ENCODE measurements at regions not wholly inside any gene's neighbourhood (a gene's known extent, or its start where the extent isn't known, plus 50 kb on each side); places are given as distances from the start of the nearest gene placed in this dataset.
"Not testable (repeated sequence)": the region's sequence is repeated elsewhere in the genome, so short reads cannot be mapped to it uniquely, and the experiment has no call there.

DNA sequence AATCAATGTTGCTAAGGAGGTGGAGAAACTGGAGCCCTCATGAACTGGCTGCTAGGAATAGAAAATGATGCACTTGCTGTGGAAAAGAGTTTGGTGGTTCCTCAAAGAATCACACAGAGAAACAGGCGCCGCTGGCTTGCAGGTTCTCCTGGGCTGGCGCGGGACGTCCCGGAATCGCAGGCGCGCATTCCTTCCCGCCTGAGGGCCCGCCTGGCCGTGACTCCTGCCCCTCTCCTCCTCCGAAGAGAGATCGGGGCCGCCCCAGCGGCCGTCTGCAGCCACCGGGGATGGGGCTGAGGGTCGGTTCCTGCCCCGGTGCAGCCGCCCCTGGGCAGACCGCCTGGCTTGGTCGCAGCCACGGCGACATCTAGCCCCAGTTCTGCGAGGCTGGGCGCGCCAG, 284.4 kb downstream of the CWH43 start:
- not testable (repeated sequence) for DNase-seq (ENCODE audit: low read depth)

GRCh38 chr4:49270912-49271311, 284.8 kb downstream of the CWH43 start:
- not testable (repeated sequence) for H3K4me3 ChIP-seq (ENCODE audit: low read length); DNase-seq (ENCODE audit: low read depth)

More for the DNA sequence above, 284.4 kb downstream of the CWH43 start:
- not testable (repeated sequence) for H3K4me3 ChIP-seq (ENCODE audit: low read length)

GRCh38 chr4:49285905-49286304, 299.8 kb downstream of the CWH43 start:
- DNase-seq (ENCODE audit: low read depth); H3K4me3 ChIP-seq (ENCODE audit: low read length): not testable (repeated sequence)

DNA sequence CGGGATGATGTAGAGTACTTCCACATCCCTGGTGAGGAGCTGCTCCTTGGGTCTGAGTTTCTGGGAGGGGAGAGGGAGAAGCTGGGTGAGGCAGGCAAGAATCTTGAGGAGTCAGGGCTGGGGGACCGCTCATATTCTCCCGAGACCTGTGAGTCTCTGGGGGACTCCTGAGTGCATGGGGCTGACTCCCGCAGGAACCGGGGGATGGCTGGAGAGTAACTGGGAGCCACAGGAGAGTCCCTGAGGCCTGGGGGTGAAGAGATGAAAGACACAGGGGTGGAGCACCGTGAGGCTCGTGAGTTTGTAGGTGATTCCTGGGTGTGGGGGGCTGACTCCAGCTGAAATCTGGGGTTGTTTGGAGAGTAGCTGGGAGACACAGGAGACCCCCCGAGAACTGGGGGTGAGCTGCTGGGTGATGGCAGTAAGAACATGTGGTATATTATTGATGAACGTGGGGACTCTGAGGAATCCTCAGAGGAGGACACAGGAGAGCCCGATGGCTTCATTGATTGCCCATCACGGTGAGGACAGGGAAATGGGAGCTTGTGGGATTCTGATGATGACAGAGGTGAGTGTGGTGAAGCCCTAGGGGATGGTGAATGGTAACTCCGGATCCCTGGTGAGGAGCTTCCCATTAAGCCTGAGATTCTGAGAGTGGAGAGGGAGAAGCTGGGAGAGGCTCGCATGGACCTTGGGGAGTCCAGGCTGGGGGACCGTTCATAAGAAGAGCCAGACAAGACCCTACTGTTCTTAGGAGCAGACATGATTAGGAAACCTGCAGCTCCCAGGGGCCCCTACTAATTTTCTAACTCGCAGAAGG, 301.1 kb downstream of the CWH43 start:
- DNase-seq (ENCODE audit: low read depth); H3K4me3 ChIP-seq (ENCODE audit: low read length): not testable (repeated sequence)

DNA sequence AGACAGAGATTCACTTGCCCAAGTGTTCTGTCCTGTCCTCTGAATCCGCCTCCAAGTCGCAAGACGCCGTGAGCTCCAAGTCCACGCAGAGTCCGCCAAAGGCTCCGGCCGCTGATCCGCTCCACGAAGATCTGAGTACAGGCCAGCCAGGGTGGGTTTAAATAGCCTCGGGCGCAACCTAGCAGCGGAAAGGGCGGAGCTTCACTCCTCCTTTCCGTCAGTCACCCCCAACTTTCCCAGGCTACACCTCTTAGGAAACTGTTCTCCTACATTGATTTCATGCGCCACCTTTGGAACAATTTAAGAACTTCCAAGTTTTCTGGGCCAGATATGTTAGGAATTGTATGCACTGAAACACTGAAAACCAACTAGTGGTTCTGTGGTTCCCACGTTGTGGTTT, 301.8 kb downstream of the CWH43 start:
- peak; percentile 4 for DNase-seq (ENCODE audit: low read depth)
- H3K4me3 ChIP-seq (ENCODE audit: low read length): not testable (repeated sequence)

DNA sequence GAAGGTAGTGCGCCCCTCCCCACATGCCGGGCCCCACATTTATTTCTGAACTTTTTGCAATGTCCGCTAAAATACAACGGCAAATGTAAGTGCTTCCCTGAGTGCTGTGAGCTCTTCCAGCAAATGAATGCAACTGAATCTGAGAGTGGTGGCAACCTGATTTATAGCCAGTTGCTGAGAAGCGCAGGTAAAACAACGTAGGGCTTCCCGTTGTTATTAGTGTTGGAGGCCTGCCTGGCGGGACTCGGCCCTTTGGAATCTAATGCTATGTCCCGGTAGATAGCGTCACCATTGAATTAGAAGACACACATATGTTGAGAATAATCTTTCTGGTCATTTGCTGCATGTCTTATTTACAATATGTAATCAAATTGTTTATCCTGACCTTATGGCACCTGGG, 302.7 kb downstream of the CWH43 start:
- H3K4me3 ChIP-seq (ENCODE audit: low read length): not testable (repeated sequence)
- DNase-seq (ENCODE audit: low read depth): peak; percentile 9

GRCh38 chr4:49314815-49315214, 328.7 kb downstream of the CWH43 start:
- not testable (repeated sequence) for H3K4me3 ChIP-seq (ENCODE audit: low read length); DNase-seq (ENCODE audit: low read depth)

DNA sequence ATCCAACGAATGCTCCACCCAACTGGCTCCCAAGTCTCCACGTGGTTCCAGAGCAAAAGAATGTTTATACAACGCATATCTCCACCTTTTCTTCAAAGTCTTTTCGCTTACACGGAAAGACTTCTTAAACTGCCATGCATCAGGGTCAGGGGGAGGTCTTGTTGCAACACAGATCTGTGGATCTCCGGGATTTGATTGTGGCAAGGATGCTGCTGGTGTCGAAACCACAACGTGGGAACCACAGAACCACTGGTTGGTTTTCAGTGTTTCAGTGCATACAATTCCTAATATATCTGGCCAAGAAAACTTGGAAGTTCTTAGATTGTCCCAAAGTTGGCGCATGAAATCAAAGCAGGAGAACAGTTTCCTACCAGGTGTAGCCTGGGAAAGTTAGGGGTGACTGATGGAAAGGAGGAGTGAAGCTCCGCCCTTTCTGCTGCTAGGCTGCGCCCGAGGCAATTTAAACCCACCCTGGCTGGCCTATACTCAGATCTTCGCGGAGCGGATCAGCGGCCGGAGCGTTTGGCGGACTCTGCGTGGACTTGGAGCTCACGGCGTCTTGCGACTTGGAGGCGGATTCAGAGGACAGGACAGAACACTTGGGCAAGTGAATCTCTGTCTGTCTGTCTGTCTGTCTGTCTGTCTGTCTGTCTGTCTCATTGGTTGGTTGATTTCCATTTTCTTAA, 334.8 kb downstream of the CWH43 start:
- not testable (repeated sequence) for DNase-seq (ENCODE audit: low read depth); H3K4me3 ChIP-seq (ENCODE audit: low read length)

- DNase-seq (ENCODE audit: low read depth); H3K4me3 ChIP-seq (ENCODE audit: low read length): not testable (repeated sequence)
These were observed 335.6 kb downstream of the CWH43 start for GRCh38 chr4:49321511-49322300.

DNA sequence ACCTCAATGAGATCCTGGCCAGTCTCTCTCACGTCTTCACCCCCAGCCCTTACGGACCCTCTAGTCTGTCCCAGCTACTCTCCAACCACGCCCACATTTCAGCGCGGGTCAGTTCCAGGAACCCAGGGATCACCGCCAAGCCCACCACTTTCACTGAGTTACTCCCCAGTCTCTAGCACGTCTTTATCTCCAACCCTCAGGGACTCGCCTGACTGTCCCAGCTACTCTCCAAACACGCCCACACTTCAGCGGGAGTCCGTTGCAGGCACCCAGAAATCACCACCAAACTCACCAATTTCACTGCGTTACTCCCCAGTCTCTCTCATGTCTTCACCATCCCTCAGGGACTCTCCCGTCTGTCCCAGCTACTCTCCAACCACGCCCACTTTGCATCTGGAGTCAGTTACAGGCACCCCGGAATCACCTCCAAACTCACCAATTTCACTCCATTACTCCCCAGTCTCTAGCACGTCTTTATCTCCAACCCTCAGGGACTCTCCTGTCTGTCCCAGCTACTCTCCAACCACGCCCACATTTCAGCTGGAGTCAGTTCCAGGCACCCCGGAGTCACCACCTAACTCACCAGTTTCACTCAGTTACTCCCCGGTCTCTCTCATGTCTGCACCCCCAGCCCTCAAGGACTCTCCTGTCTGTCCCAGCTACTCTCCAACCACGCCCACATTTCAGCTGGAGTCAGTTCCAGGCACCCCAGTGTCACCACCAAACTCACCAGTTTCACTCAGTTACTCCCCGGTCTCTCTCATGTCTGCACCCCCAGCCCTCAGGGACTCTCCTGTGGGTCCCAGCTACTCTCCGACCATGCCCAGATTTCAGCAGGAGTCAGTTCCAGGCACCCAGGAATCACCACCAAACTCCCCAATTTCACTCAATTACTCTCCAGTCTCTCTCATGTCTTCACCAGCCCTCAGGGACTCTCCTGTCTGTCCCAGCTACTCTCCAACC, 336.8 kb downstream of the CWH43 start:
- DNase-seq (ENCODE audit: low read depth); H3K4me3 ChIP-seq (ENCODE audit: low read length): not testable (repeated sequence)

GRCh38 chr4:49323573-49323940, 337.5 kb downstream of the CWH43 start:
- not testable (repeated sequence) for H3K4me3 ChIP-seq (ENCODE audit: low read length); DNase-seq (ENCODE audit: low read depth)

All from epithelial cell of esophagus (primary cell).